Memory B cell (primary cell): ENCODE measurements at regions not wholly inside any gene's neighbourhood (a gene's known extent, or its start where the extent isn't known, plus 50 kb on each side); places are given as distances from the start of the nearest gene placed in this dataset.

Experiments
- ATAC-seq: fragments of 150-1000 bp; cut with Tn5 transposase; 2 replicates; pipeline ENCODE4 v1.10.0; 2021; ENCODE audit warnings: low read depth, mild to moderate bottlenecking, moderate library complexity
- DNase-seq, 2 donors: peaks; one replicate each; pipeline ENCODE4 v3.0.0; 2022; ENCODE audit warnings: low spot score in 2 of 2
- H3K27ac Mint-ChIP-seq: one replicate; pipeline ENCODE4 v1.8.0; 2022; ENCODE audit warnings: mild to moderate bottlenecking, moderate library complexity, mixed read lengths
- H3K27me3 Mint-ChIP-seq: one replicate; pipeline ENCODE4 v1.8.0; 2022; ENCODE audit warnings: mixed read lengths
- H3K36me3 Mint-ChIP-seq: one replicate; pipeline ENCODE4 v1.8.0; 2022; ENCODE audit warnings: mild to moderate bottlenecking, mixed read lengths
- H3K4me1 Mint-ChIP-seq: one replicate; pipeline ENCODE4 v1.8.0; 2022; ENCODE audit warnings: mixed read lengths
- H3K4me3 Mint-ChIP-seq: one replicate; pipeline ENCODE4 v1.8.0; 2022; ENCODE audit warnings: mild to moderate bottlenecking, moderate library complexity, mixed read lengths
- H3K9me3 Mint-ChIP-seq: one replicate; pipeline ENCODE4 v1.8.0; 2022; ENCODE audit warnings: mixed read lengths

DNA sequence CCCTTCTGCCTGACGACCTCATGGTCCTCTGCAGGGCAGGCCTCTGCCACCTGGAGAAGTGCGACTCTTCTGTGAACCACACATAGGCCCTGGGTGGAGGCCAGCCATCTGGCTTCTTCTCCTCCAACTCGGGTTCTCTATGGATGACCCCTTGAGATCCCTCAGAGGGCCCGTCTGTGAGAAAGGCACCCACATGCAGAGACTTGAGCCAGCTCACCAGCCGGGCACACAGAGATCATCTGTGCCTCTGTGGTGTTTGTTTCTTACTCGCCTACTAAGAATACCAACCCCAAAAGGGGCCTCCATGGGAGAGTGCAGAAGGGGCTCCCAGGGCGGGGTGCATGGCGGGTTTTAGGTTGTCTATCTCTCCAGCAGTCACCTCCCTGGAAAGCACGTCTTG is 176.5 kb upstream of the SALL3 start:
- Mint-ChIP-seq H3K9me3 (peaks cover 4% of the 10 kb centered on the region), H3K4me3 (no peak overlapping the region), H3K27ac (no peak overlapping the region), H3K27me3 (peaks cover 1% of the 10 kb centered on the region), H3K36me3 (no peaks in the 10 kb centered on the region), H3K4me1 (no peaks in the 10 kb centered on the region)
- no peak for DNase-seq
- no peak for ATAC-seq

- Mint-ChIP-seq H3K4me1 (no peaks in the 10 kb centered on the region), H3K9me3 (peaks cover 2% of the 10 kb centered on the region), H3K4me3 (no peak overlapping the region), H3K27me3 (peaks cover 1% of the 10 kb centered on the region), H3K27ac (no peak overlapping the region), H3K36me3 (no peaks in the 10 kb centered on the region)
- ATAC-seq (no peak), DNase-seq (no peak)
These were observed 175.2 kb upstream of the SALL3 start for GRCh38 chr18:78804206-78805030.

DNA sequence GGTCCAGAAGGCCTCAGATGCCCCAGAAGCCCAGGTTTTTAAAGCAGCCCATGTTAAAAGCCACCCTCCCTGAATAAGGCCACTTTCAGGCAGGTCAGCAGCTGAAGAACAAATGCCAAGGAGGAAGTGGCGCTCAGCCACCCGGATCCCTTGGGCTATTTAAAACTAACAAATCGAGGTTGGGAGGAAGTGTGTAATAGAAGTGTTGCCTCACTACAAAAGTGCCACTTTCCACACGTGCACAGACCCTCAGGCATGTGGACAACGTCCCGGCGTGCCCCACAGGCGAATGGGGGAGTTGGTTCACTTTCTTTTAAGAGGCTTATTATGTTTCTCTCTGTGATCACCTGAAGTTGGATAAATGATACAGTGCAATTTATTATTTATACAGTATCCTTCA is 173.8 kb upstream of the SALL3 start:
- Mint-ChIP-seq H3K27me3 (peaks cover 1% of the 10 kb centered on the region), H3K4me1 (no peaks in the 10 kb centered on the region), H3K36me3 (no peaks in the 10 kb centered on the region), H3K27ac (no peak overlapping the region), H3K9me3 (peaks cover 4% of the 10 kb centered on the region), H3K4me3 (no peak overlapping the region)
- ATAC-seq: no peak
- no peak for DNase-seq

DNA sequence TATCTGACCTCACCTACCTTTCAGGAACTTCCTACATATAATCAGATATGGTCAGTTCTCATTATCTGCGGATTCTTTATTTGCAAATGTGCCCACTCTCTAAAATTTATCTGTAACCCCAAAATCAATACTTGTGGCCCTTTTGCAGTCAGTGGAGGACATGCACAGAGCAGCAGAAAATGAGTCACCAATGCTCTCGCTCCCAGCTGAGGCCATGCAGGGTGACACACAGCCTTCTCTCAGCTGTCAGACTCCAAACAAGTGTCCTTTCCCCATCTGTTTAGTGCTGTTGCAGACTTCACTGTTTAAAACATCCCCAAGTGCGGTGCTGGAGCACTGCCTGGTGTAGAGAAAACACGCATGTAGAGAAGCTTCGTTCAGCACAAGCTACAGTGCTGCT is 171.9 kb upstream of the SALL3 start:
- Mint-ChIP-seq H3K36me3 (no peaks in the 10 kb centered on the region), H3K9me3 (peaks cover 4% of the 10 kb centered on the region), H3K4me3 (no peak overlapping the region), H3K4me1 (no peaks in the 10 kb centered on the region), H3K27me3 (peaks cover 1% of the 10 kb centered on the region), H3K27ac (no peak overlapping the region)
- DNase-seq: no peak
- no peak for ATAC-seq

- H3K27ac Mint-ChIP-seq: no peak overlapping the region
- H3K27me3 Mint-ChIP-seq: no peaks in the 10 kb centered on the region
- peaks cover 4% of the 10 kb centered on the region for H3K9me3 Mint-ChIP-seq
- no peak for ATAC-seq
- H3K4me3 Mint-ChIP-seq: no peak overlapping the region
- DNase-seq: no peak
- H3K36me3 Mint-ChIP-seq: no peaks in the 10 kb centered on the region
- no peaks in the 10 kb centered on the region for H3K4me1 Mint-ChIP-seq
These were observed 169.8 kb upstream of the SALL3 start for GRCh38 chr18:78809845-78810244.

GRCh38 chr18:78810706-78811105 is 168.9 kb upstream of the SALL3 start:
- Mint-ChIP-seq H3K27ac (no peak overlapping the region), H3K4me1 (no peaks in the 10 kb centered on the region), H3K36me3 (no peaks in the 10 kb centered on the region), H3K9me3 (peaks cover 4% of the 10 kb centered on the region), H3K4me3 (no peak overlapping the region), H3K27me3 (no peaks in the 10 kb centered on the region)
- DNase-seq (no peak), ATAC-seq (no peak)

GRCh38 chr18:78812067-78812466 is 167.6 kb upstream of the SALL3 start:
- ATAC-seq (no peak), DNase-seq (no peak)
- Mint-ChIP-seq H3K9me3 (peaks cover 4% of the 10 kb centered on the region), H3K36me3 (no peaks in the 10 kb centered on the region), H3K27ac (no peak overlapping the region), H3K4me1 (no peaks in the 10 kb centered on the region), H3K4me3 (no peak overlapping the region), H3K27me3 (peaks cover 2% of the 10 kb centered on the region)

GRCh38 chr18:78813156-78813555 is 166.5 kb upstream of the SALL3 start:
- H3K27ac Mint-ChIP-seq: no peak overlapping the region
- H3K4me3 Mint-ChIP-seq: no peak overlapping the region
- peaks cover 2% of the 10 kb centered on the region for H3K27me3 Mint-ChIP-seq
- no peaks in the 10 kb centered on the region for H3K36me3 Mint-ChIP-seq
- peaks cover 4% of the 10 kb centered on the region for H3K9me3 Mint-ChIP-seq
- ATAC-seq: no peak
- H3K4me1 Mint-ChIP-seq: no peaks in the 10 kb centered on the region
- DNase-seq: no peak

DNA sequence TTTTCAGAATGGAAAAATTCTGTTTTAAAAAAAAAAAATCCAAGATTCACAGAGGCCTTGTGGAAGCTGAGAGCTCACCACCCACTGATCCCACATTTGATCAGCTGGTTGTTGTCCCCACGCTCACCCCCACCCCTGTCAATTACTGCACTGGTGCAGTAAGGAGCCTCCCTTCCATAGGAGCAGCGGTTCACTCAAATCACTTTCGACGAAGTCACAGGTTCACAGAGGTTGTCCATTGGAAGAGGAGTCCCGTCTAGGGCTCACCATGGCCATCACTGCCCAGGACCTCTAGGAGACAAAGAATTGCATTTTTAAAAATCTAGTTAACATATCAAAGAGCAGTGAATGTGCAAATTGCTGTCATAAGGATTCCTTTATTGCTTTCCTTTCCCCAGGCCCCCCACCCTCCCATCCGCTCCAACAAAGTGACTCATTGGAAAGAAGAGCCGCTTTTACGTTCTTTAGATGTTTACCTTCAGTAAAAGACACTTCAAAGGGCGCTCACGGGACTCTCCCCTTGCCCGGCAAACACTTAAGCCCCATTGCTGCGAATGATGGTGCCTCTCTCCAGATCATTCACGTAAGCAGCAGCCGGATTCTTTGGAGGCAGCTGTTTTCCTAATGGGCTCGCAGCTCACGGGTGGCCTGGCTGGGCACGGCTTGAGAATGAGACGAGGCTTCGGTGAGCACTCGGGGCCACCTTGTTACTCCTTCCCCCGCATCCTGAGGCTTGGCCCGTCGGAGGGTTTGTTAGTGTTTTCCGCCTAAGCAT is 165.5 kb upstream of the SALL3 start:
- ATAC-seq (no peak), DNase-seq (no peak)
- no peaks in the 10 kb centered on the region for H3K36me3 Mint-ChIP-seq
- H3K4me1 Mint-ChIP-seq: no peaks in the 10 kb centered on the region
- no peak overlapping the region for H3K27ac Mint-ChIP-seq
- H3K9me3 Mint-ChIP-seq: peaks cover 4% of the 10 kb centered on the region
- H3K27me3 Mint-ChIP-seq: peaks cover 2% of the 10 kb centered on the region
- H3K4me3 Mint-ChIP-seq: no peak overlapping the region

- Mint-ChIP-seq H3K27ac (no peak overlapping the region), H3K27me3 (peaks cover 2% of the 10 kb centered on the region), H3K4me1 (no peaks in the 10 kb centered on the region), H3K4me3 (no peak overlapping the region), H3K36me3 (no peaks in the 10 kb centered on the region), H3K9me3 (peaks cover 4% of the 10 kb centered on the region)
- DNase-seq (no peak), ATAC-seq (no peak)
These were observed 164.9 kb upstream of the SALL3 start for GRCh38 chr18:78814766-78815165.

GRCh38 chr18:78816114-78816513 is 163.5 kb upstream of the SALL3 start:
- ATAC-seq (no peak), DNase-seq (no peak)
- H3K27ac Mint-ChIP-seq: no peak overlapping the region
- H3K4me3 Mint-ChIP-seq: no peak overlapping the region
- no peaks in the 10 kb centered on the region for H3K36me3 Mint-ChIP-seq
- H3K9me3 Mint-ChIP-seq: no peaks in the 10 kb centered on the region
- H3K4me1 Mint-ChIP-seq: no peaks in the 10 kb centered on the region
- peaks cover 2% of the 10 kb centered on the region for H3K27me3 Mint-ChIP-seq

- Mint-ChIP-seq H3K4me1 (no peaks in the 10 kb centered on the region), H3K27me3 (peaks cover 2% of the 10 kb centered on the region), H3K36me3 (no peaks in the 10 kb centered on the region), H3K4me3 (no peak overlapping the region), H3K27ac (no peak overlapping the region), H3K9me3 (no peaks in the 10 kb centered on the region)
- no peak for ATAC-seq
- no peak for DNase-seq
These were observed 162.7 kb upstream of the SALL3 start for GRCh38 chr18:78816916-78817315.

- Mint-ChIP-seq H3K4me3 (no peak overlapping the region), H3K9me3 (no peaks in the 10 kb centered on the region), H3K27ac (no peak overlapping the region), H3K36me3 (no peaks in the 10 kb centered on the region), H3K4me1 (no peaks in the 10 kb centered on the region), H3K27me3 (peaks cover 2% of the 10 kb centered on the region)
- no peak for DNase-seq
- no peak for ATAC-seq
These were observed 161.1 kb upstream of the SALL3 start for GRCh38 chr18:78818495-78818894.

DNA sequence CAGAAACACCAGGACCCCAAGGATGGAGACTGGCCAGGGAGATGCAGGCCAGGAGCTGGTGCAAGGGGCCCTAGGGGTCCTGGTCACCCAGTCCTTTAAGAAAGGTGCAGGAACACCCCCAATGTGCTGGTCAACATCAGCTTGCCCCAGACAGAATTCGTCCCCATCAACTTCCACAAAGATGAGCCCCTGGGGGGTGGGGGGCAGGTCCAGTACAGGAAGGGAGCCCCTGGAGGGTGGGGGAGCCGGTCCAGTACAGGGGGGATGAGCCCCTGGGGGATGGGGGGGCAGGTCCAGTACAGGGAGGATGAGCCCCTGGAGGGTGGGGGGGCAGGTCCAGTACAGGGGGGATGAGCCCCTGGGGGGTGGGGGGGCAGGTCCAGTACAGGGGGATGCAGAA is 160.7 kb upstream of the SALL3 start:
- H3K27me3 Mint-ChIP-seq: peaks cover 2% of the 10 kb centered on the region
- H3K36me3 Mint-ChIP-seq: no peaks in the 10 kb centered on the region
- no peak overlapping the region for H3K4me3 Mint-ChIP-seq
- H3K4me1 Mint-ChIP-seq: no peaks in the 10 kb centered on the region
- no peaks in the 10 kb centered on the region for H3K9me3 Mint-ChIP-seq
- H3K27ac Mint-ChIP-seq: no peak overlapping the region
- DNase-seq (no peak), ATAC-seq (no peak)
